Common myeloid progenitor, CD34-positive (primary cell): ENCODE measurements at regions not wholly inside any gene's neighbourhood (a gene's known extent, or its start where the extent isn't known, plus 50 kb on each side); places are given as distances from the start of the nearest gene placed in this dataset.

Experiments used
- CTCF ChIA-PET: fragments of 350-600 bp; sonication (Branson Sonifier 250); formaldehyde crosslinking; loops from one replicate; lab custom pipeline; 2021; ENCODE audit warnings: antibody characterized with exemption; lab: Charles Lee
- POLR2A ChIA-PET: fragments of 350-600 bp; sonication (Branson Sonifier 250); formaldehyde crosslinking; loops from one replicate; lab custom pipeline; 2021; ENCODE audit warnings: antibody characterized with exemption; lab: Charles Lee
- DNase-seq, 3 donors: peaks; one replicate each; pipeline versions ENCODE4 v3.0.0 to v3.0.0-alpha.2; 2013
- H3K27ac ChIP-seq, 2 experiments: 1 replicate in 1 of 2; 2 replicates in 1 of 2; pipeline ENCODE4 v1.7.0; 2013; ENCODE audit warnings: inconsistent platforms in 2 of 2, low read length in 2 of 2, mild to moderate bottlenecking in 2 of 2, low read depth in 1 of 2, moderate library complexity in 1 of 2; ENCODE audit not compliant: severe bottlenecking in 2 of 2, insufficient read depth in 1 of 2, poor library complexity in 1 of 2
- H3K27me3 ChIP-seq, 5 experiments: replicated peaks in 2 of 5; 1 replicate in 3 of 5; 2 replicates in 2 of 5; pipeline versions ENCODE4 v1.6.1 to v1.7.0; 2013; ENCODE audit warnings: low read length in 4 of 5, mild to moderate bottlenecking in 2 of 5, moderate library complexity in 2 of 5, inconsistent platforms in 1 of 5; ENCODE audit not compliant: insufficient read depth in 5 of 5, control insufficient read depth in 4 of 5
- H3K36me3 ChIP-seq, 4 experiments: 1 replicate in 2 of 4; 2 replicates in 2 of 4; pipeline versions ENCODE4 v1.6.1 to v1.7.0; 2013; ENCODE audit warnings: low read length in 3 of 4, control low read depth in 1 of 4, mild to moderate bottlenecking in 1 of 4; ENCODE audit not compliant: control insufficient read depth in 4 of 4, insufficient read depth in 4 of 4
- H3K4me1 ChIP-seq, 4 experiments: 1 replicate in 3 of 4; 2 replicates in 1 of 4; pipeline versions ENCODE4 v1.6.1 to v1.7.1; 2013; ENCODE audit warnings: low read length in 3 of 4, mild to moderate bottlenecking in 3 of 4, control low read depth in 1 of 4, inconsistent platforms in 1 of 4, moderate library complexity in 1 of 4; ENCODE audit not compliant: control insufficient read depth in 4 of 4, insufficient read depth in 4 of 4; ENCODE audit errors: control extremely low read depth in 1 of 4
- H3K4me3 ChIP-seq, 7 experiments: 1 replicate in 4 of 7; 2 replicates in 3 of 7; pipeline versions ENCODE4 v1.5.1 to v1.7.0; 2013; ENCODE audit warnings: mild to moderate bottlenecking in 7 of 7, low read length in 6 of 7, moderate library complexity in 6 of 7, inconsistent platforms in 2 of 7, low read depth in 2 of 7, control low read depth in 1 of 7; ENCODE audit not compliant: insufficient read depth in 4 of 7, control insufficient read depth in 1 of 7; ENCODE audit errors: extremely low read depth in 1 of 7
- H3K9me3 ChIP-seq, 5 experiments: 1 replicate in 4 of 5; 2 replicates in 1 of 5; pipeline versions ENCODE4 v1.6.1 to v1.7.1; 2013; ENCODE audit warnings: low read length in 4 of 5, mild to moderate bottlenecking in 2 of 5, inconsistent platforms in 1 of 5, low read depth in 1 of 5, moderate library complexity in 1 of 5; ENCODE audit not compliant: control insufficient read depth in 4 of 5, insufficient read depth in 2 of 5; ENCODE audit errors: control extremely low read depth in 1 of 5
- WGBS: methylation state at CpG from one replicate; pipeline ENCODE4 v1.1.5; 2013; ENCODE audit not compliant: insufficient coverage; 5-methylcytosine and 5-hydroxymethylcytosine counted together

DNA sequence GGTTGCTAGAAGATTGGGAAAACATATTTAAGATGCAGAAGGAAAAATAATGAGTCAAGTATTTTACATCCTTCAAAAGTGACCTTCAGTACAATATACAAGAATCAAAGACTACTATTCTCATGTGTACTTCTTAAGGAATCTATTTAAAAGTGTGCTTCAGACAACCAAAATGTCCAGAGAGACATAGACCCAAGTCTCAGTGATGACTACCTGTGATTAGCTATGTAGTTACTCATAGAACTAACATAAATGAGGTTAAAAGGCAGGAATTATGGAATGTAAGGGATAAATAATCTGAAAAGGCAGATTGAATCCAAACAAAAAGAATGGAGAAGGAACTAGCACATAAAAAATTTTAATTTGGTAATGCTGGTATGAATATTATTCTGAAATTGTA, 634.7 kb upstream of the FAM241A start:
- DNase-seq, result no peak

DNA sequence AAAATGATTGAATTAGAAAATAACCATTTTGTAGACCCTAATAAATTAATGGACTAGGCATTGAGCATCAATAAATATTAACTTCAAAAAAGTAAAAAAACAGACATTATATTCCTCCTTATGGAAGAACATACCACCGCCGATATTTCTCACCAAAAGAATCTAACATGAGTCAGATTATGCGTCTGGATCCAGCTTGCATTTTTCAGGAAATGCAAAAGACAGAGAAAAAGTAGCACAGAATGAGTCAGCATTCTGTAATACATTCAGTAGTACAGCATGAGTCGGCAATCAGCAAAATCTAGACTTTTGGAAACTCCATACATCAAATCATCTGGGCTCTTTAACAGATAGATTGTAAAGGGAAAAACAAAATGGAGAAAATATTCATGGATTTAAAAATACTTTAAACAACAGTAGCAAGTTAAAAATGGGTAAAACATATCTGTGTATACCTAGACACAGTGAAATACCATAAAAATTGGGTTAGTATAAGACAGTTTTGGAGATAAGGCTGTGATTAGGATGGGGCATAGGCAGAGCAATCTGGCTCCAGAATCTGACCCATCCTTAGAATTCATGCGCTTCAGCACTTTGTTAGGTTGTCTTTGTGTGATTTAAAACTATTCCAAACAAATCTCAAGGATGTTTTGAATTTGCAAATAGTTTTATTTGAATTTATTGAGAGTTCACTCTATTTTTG, 633.0 kb upstream of the FAM241A start:
- Histone ChIP-seq H3K36me3 (no peaks in the 10 kb centered on the region), H3K4me1 (peaks cover 0 to 1% (median 0%) of the 10 kb centered on the region in 4 experiments), H3K27me3 (no peaks in the 10 kb centered on the region), H3K27ac (no peak overlapping the region), H3K4me3 (no peak overlapping the region), H3K9me3 (no peaks in the 10 kb centered on the region)
- ChIA-PET POLR2A (no interaction called here), CTCF (no interaction called here)
- WGBS, result no CpG with 5 or more reads among the region's 5 CpGs
- DNase-seq, result peak; percentile 30 to 78 (median 70)

More for the DNA sequence above, 634.7 kb upstream of the FAM241A start:
- Histone ChIP-seq H3K27me3 (peaks cover 0 to 2% (median 0%) of the 10 kb centered on the region in 5 experiments), H3K4me3 (no peak overlapping the region), H3K36me3 (no peaks in the 10 kb centered on the region), H3K4me1 (peaks cover 0 to 1% (median 0%) of the 10 kb centered on the region in 4 experiments), H3K9me3 (no peaks in the 10 kb centered on the region), H3K27ac (no peak overlapping the region)
- ChIA-PET POLR2A (no interaction called here), CTCF (no interaction called here)

DNA sequence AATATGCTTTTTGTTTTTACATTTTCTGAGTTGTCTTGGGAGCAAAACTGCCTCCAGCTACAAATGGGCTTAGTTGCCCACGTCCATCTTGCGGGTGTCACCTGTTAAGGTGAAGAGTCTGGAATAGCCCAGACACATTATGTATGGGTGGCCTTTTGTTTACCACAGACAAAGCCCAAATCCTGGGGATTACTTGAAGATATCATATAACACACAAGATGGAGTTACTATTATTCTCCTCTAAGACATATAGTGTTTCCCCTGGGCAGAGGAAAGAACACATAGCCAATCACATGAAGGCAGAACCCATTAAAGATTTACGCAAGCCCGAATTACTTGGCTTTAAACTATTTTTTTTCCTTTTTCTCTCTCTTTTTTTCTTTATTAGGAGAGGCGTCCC, 625.6 kb upstream of the FAM241A start:
- ChIA-PET CTCF (no interaction called here), POLR2A (no interaction called here)
- no peaks in the 10 kb centered on the region for H3K9me3 ChIP-seq
- no peak for DNase-seq
- H3K36me3 ChIP-seq, result no peaks in the 10 kb centered on the region
- H3K4me1 ChIP-seq, result no peaks in the 10 kb centered on the region
- H3K27ac ChIP-seq, result no peak overlapping the region
- H3K27me3 ChIP-seq, result peaks cover 0 to 2% (median 0%) of the 10 kb centered on the region in 5 experiments
- WGBS, result 83% methylated on average over 1 of the region's 5 CpGs
- H3K4me3 ChIP-seq, result no peak overlapping the region

DNA sequence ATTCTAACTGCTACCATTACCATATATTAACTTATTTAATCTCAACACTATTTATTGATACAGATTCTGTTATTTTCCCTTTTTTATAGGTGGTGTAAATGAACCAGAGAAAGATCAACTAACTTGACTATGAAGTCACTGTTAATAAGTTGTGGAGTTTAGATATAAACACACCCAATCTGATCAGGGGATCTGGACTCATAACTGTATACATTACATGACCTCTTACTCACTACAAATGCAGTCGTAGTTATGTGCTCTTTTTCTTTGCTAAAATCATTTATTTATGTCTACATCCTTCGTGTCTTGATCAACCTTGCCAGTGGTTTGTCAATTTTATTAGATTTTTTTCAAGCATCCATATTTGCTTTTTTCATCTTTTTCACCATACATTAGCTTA, 614.8 kb upstream of the FAM241A start:
- no peak for DNase-seq
- no peak overlapping the region for H3K27ac ChIP-seq
- POLR2A ChIA-PET, result no interaction called here
- no peaks in the 10 kb centered on the region for H3K27me3 ChIP-seq
- no peaks in the 10 kb centered on the region for H3K4me1 ChIP-seq
- no peaks in the 10 kb centered on the region for H3K9me3 ChIP-seq
- H3K36me3 ChIP-seq, result no peaks in the 10 kb centered on the region
- H3K4me3 ChIP-seq, result no peak overlapping the region
- CTCF ChIA-PET, result no interaction called here
- 89% methylated on average over 1 of the region's 2 CpGs for WGBS

DNA sequence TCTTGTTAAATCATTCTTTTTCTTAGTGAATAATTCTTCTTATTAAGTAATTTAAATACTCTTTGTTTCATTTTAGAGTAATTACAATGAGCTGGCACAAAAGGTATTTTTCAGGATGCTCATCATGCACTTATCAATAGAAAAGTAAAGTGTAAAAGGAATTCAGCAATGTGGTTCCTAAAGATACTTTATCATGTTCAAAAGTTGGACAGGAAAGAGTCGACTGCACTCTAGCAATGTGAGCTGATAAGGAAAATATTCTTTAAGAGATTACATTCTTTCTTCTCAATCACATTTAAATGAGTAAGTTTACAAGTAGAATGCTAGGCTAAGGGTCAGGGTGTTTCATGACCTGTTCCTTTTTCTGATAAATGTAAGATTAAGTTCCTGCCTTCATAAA, 609.5 kb upstream of the FAM241A start:
- POLR2A ChIA-PET, result no interaction called here
- Histone ChIP-seq H3K4me1 (no peaks in the 10 kb centered on the region), H3K4me3 (no peak overlapping the region), H3K9me3 (no peaks in the 10 kb centered on the region), H3K27ac (no peak overlapping the region), H3K36me3 (no peaks in the 10 kb centered on the region), H3K27me3 (no peaks in the 10 kb centered on the region)
- CTCF ChIA-PET, result no interaction called here
- no peak for DNase-seq
- WGBS, result no CpG with 5 or more reads among the region's 1 CpG

DNA sequence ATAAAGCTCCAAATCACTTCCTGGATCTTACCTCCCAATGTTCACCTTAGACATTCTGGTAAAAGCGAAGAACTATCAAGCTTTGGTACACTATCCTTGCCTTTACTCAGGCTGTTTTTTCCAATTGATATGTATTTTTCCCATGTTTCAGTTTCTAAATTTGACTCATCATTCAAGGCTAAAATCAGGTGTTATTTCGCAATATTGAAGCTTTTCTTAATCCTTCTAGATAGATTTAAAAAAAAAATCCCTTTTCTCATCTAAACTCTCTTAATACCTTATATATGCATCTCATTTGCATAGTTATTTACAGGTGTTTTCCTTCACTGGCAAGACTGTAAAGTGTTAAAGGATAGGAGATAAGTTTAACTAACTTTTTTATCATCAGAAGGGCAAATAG, 608.1 kb upstream of the FAM241A start:
- no peaks in the 10 kb centered on the region for H3K4me1 ChIP-seq
- CTCF ChIA-PET, result no interaction called here
- no peaks in the 10 kb centered on the region for H3K36me3 ChIP-seq
- no peaks in the 10 kb centered on the region for H3K9me3 ChIP-seq
- H3K27ac ChIP-seq, result no peak overlapping the region
- no peaks in the 10 kb centered on the region for H3K27me3 ChIP-seq
- POLR2A ChIA-PET, result no interaction called here
- H3K4me3 ChIP-seq, result no peak overlapping the region
- no CpG with 5 or more reads among the region's 2 CpGs for WGBS
- no peak for DNase-seq

DNA sequence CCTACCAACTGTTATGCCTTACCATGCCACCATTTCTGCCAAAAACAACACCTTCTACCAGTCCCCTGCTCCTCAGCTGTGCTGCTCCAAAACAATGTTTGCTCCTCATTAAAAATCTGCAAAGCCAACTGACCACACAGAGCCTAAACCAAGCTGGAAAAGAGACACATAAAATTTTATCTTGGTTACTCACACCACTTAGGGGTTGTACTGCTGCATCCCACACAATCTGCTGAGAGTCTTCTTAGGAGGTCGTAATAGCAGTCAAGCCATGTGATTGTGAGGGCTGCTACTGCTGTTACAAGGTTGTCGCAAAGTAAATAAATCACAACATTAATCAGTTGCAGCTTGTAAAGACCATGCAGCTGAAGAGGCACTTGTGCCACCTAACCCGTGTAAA, 607.4 kb upstream of the FAM241A start:
- 72% methylated on average over 3 of the region's 3 CpGs for WGBS
- no peaks in the 10 kb centered on the region for H3K9me3 ChIP-seq
- H3K27ac ChIP-seq, result no peak overlapping the region
- H3K4me1 ChIP-seq, result no peaks in the 10 kb centered on the region
- H3K4me3 ChIP-seq, result no peak overlapping the region
- no peak for DNase-seq
- POLR2A ChIA-PET, result no interaction called here
- no peaks in the 10 kb centered on the region for H3K27me3 ChIP-seq
- CTCF ChIA-PET, result no interaction called here
- H3K36me3 ChIP-seq, result no peaks in the 10 kb centered on the region
